ENCODE measurements at regions not wholly inside any gene's neighbourhood (a gene's known extent, or its start where the extent isn't known, plus 50 kb on each side); places are given as distances from the start of the nearest gene placed in this dataset.

GRCh38 chr20:43842126-43843020, 72.3 kb upstream of the TOX2 start:
- H3K27ac ChIP-seq (ENCODE audit: poor library complexity, severe bottlenecking): peak overlapping the region; percentile 83
- no peaks in the 10 kb centered on the region for H3K27me3 ChIP-seq (ENCODE audit: insufficient read depth, poor library complexity, severe bottlenecking)
- peaks cover 38% of the 10 kb centered on the region for H3K4me1 ChIP-seq (ENCODE audit: insufficient read depth, poor library complexity, severe bottlenecking)
- DNase-seq (ENCODE audit: low spot score) (peak; percentile 75), ATAC-seq (ENCODE audit: low read depth) (no peak)
- H3K9me3 ChIP-seq (ENCODE audit: severe bottlenecking): no peaks in the 10 kb centered on the region
- no peaks in the 10 kb centered on the region for H3K36me3 ChIP-seq (ENCODE audit: low read depth)
- TF ChIP-seq CTCF (IDR thresholded peaks at IDR 0.05; ENCODE audit: poor library complexity, severe bottlenecking): no peak
- no peak overlapping the region for H3K4me3 ChIP-seq (ENCODE audit: severe bottlenecking)

DNA sequence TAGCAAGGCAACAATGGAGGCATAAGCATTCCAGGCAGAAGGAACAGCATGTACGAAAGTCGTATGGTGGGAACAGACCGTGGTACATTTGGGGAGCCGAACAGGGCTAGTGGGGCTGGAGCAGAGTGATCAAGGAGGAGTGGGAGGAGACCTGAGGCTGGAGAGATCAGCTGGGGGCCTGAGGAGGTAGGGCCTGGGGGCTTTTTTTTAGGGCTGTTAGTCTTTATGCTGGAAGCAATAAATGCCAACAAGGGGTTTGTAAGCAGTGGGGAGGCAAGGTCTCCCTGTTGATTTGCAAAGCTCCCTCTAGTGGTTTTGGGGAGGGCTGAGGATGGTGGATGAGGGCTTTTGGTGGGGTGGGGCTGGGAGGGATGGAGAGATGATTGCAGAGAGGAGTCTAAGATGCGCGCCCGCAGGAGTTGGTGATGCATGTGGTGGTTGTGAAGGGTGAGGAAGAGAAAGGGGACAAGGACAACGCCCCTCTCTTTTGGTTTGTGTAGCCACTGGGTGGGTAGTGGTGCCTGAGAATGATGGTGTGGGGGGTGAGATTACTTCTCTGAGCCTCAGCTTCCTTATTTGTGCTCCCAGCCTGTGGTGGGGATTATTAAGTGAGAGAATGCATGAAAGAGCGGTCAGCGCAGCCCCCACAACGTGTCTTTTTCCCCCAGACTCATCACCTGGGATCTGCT, 74.1 kb upstream of the TOX2 start:
- peak; percentile 52 for ATAC-seq (ENCODE audit: low read depth)

DNA sequence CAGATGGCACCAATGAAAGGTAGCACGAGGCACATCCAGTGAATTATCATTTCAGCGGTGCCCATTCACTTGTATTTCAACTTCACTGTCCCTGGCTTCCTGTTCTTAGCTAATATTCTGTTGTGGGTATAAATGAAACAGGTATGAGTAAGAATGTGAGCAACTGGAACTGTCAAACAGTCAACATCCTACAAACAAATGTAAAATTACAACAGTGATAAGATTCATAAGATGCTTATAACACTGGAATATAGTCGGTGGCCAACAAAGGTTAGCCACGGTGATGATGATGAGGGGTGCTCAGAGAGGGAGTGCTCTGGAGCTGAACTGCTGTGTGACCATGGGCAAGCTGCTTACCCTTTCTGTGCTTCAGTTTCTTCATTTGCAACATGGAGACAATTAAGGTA, 74.9 kb upstream of the TOX2 start:
- Histone ChIP-seq H3K27me3 (ENCODE audit: insufficient read depth, poor library complexity, severe bottlenecking) (no peaks in the 10 kb centered on the region), H3K4me3 (ENCODE audit: severe bottlenecking) (no peak overlapping the region), H3K4me1 (ENCODE audit: insufficient read depth, poor library complexity, severe bottlenecking) (peaks cover 19% of the 10 kb centered on the region), H3K9me3 (ENCODE audit: severe bottlenecking) (no peaks in the 10 kb centered on the region), H3K27ac (ENCODE audit: poor library complexity, severe bottlenecking) (no peak overlapping the region), H3K36me3 (ENCODE audit: low read depth) (no peaks in the 10 kb centered on the region)
- TF ChIP-seq CTCF (IDR thresholded peaks at IDR 0.05; ENCODE audit: poor library complexity, severe bottlenecking): no peak
- DNase-seq (ENCODE audit: low spot score) (no peak), ATAC-seq (ENCODE audit: low read depth) (no peak)

More for the DNA sequence above, 74.1 kb upstream of the TOX2 start:
- DNase-seq (ENCODE audit: low spot score): peak; percentile 67
- peaks cover 26% of the 10 kb centered on the region for H3K4me1 ChIP-seq (ENCODE audit: insufficient read depth, poor library complexity, severe bottlenecking)
- H3K4me3 ChIP-seq (ENCODE audit: severe bottlenecking): no peak overlapping the region
- H3K36me3 ChIP-seq (ENCODE audit: low read depth): no peaks in the 10 kb centered on the region
- TF ChIP-seq CTCF (IDR thresholded peaks at IDR 0.05; ENCODE audit: poor library complexity, severe bottlenecking): peak; percentile 97
- no peaks in the 10 kb centered on the region for H3K27me3 ChIP-seq (ENCODE audit: insufficient read depth, poor library complexity, severe bottlenecking)
- H3K9me3 ChIP-seq (ENCODE audit: severe bottlenecking): no peaks in the 10 kb centered on the region
- H3K27ac ChIP-seq (ENCODE audit: poor library complexity, severe bottlenecking): no peak overlapping the region

GRCh38 chr20:43838703-43839060, 76.0 kb upstream of the TOX2 start:
- Histone ChIP-seq H3K27me3 (ENCODE audit: insufficient read depth, poor library complexity, severe bottlenecking) (no peaks in the 10 kb centered on the region), H3K36me3 (ENCODE audit: low read depth) (no peaks in the 10 kb centered on the region), H3K4me1 (ENCODE audit: insufficient read depth, poor library complexity, severe bottlenecking) (peaks cover 8% of the 10 kb centered on the region), H3K27ac (ENCODE audit: poor library complexity, severe bottlenecking) (no peak overlapping the region), H3K9me3 (ENCODE audit: severe bottlenecking) (no peaks in the 10 kb centered on the region), H3K4me3 (ENCODE audit: severe bottlenecking) (no peak overlapping the region)
- peak; percentile 63 for DNase-seq (ENCODE audit: low spot score)
- ATAC-seq (ENCODE audit: low read depth): no peak
- TF ChIP-seq CTCF (IDR thresholded peaks at IDR 0.05; ENCODE audit: poor library complexity, severe bottlenecking): no peak
